Superior temporal gyrus (tissue), 1 donor: ENCODE measurements at regions not wholly inside any gene's neighbourhood (a gene's known extent, or its start where the extent isn't known, plus 50 kb on each side); places are given as distances from the start of the nearest gene placed in this dataset.

Source experiments
- DNase-seq: peaks from one replicate; pipeline ENCODE4 v3.0.0-alpha.2; 2016; ENCODE audit errors: extremely low spot score

DNA sequence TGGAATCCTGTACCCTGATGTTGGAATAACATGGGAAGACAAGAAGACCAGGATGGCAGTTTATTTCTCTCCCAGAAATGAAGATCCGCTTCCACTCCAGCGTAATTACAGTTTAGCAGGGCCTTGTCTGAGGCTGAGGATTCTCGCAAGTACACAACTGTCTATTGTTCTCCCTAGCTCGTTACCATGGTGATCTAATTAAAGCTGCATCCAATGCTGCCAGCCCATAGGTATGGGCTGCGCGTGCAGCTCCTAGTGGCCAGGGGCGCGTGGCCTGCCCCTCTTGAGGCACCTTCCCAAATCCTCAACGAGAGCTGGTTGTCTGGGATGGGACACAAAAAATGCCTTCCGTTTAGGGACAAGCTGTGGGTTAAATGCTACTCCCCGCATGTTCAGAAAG lies 344.9 kb downstream of the CYRIA start:
- DNase-seq = peak; percentile 76

DNA sequence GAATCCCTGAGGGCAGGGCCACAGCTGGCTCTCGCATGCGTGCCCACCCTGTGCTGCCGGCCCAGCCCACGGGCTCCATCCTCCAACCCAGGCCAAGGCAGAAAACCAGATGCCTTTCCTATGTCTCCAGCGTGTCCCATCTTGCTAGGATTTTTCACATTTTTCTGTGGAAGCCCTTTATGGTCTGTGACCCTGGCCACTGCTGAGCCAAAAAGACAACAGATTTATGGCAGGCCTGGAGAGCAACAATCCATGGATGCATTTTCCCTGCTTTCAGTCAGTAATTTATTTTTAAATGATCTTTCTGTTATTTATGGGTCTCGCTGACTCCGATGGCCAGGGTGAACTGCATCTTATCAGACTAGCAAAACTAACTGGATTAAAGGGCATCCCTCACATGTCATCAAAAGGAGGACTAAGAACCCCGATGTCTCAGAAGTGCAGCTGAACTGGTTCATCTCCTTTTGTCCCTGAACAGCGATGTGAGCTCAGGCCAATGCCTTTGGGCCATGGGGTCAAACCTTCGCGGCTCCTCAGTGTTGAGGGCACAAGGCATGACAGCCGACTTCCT lies 346.0 kb downstream of the CYRIA start:
- no peak for DNase-seq

DNA sequence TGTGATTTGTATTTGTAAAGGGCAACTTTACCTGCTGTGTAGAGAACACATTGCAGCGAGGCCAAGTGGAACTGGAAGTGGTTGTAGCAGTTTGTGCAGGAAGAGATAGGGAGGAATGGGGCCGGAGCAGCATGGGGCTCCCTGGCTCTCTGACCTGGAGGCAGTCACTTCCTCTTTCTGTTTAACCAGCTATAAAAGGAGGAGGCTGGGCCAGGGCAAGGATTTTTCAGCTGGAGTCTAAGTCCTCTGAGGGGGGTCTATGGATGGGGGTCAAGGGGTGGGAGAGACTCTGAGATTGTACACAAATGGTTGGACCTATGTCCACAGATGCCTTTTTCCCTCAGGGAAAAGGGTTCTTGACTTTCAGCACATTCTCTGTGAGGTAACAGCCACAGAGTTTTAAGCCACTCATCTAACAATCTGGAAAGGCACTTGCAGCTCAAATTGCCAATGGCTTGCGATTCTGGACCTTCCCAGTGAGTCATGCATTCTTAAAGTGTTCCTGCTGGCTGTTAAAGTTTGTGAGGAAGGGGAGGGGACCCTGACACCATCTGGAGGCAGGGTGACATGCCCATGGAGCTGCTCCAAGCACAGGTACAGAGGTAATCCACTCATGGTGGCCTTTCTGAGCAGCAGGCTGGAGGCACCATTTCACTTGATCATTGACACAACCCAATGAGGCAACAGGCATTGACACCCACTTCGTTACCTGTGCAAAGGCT lies 347.0 kb downstream of the CYRIA start:
- DNase-seq = no peak

DNA sequence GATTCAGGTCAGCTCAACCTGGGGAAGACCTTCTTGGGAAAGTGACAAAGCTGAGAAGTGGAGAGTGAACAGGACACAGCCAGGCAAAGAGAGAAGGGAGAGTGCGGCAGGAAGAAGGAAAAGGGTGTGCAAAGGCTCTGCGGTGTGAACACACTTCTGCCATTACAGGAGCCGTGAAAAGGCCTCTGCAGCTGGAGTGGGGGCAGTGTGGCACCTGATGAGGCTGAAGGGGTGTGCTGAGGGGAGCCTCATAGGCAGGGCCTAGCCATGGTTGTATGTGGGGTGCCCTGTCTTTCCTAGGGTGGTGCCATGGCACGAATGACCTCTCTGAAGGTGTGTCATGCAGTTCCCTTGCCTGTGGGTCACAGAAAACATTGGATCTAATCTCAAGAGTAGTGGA lies 347.6 kb downstream of the CYRIA start:
- DNase-seq = no peak

DNA sequence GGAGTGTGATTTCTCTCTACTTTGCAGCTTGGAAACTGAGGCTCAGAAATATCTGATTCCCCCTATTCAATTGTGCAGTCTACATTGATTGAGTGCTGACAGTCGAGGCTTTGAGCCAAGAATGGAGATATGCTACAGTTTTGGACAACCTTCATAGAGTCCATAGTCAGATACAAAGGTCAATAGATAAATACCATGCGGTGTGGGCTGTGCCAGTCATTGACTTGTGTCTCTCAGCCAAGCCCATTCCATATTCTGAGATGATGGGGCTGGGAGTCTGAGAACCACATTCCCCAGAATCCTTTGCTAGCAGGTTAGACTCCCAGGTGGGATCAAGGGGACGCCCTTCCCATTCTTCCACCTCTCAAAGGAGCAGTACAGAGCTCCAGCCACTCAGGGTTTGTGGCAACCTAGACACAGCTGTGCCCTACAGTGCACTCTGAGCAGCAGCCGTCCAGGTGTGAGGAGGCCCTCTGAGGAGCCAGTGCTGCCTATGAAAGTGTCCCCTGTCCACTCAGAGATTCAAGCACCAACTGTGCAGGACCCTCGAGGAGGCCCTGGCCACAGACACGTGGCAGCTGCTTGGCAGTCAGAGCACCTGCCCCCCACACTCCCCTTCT lies 348.3 kb downstream of the CYRIA start:
- no peak for DNase-seq

DNA sequence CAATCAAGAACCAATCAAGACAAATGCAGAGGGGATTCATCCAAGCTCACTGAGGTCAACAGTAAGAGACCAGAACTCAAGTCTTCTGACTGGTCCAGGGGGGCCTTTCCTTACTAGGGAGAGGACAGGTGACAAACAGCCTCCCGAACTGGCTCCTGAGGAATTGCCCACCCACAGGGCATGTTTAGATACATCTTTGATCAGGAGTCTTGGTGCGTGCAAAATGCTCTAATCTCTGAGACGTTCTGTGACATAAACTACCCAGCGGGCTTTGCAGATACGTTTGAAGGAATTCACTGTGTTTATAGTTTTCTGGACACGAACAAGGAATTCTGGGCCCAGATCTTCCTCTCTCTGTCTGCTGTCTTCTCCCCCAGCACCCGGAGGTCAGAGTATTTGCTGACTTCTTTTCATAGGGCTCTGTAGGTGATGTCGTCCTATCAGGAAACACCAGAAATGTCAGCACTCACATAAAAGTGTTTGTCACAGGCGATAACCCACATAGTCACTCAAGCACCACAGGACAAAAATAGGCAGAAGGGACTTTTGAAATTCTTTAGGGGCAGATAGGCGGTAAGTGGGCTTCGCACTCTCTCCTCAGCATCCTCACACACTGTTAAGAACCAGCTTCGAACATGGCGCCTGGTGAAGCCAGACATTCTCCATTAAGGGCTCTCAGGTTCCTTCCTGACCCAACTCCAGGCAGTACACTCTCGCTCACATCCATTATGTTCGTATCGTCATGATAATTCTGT lies 349.0 kb downstream of the CYRIA start:
- no peak for DNase-seq

DNA sequence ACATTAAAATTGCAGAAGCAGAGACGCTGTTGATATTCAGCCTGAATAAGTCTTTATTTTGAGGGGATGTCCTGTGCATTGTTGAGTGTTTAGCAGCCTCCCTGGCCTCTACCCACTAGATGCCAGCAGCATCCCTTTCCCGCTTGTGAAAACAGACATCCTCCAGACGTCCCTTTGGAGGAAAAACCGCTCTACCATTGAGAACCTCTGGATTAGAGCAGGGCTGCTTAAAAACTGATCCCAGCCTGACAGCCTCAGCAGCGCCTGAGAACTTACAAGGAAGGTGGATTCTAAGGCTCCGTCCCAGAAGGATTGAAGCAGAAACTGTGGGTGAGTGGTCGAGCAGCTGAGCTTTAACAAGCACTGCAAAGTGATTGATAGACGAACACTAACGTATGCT lies 349.7 kb downstream of the CYRIA start:
- no peak for DNase-seq

DNA sequence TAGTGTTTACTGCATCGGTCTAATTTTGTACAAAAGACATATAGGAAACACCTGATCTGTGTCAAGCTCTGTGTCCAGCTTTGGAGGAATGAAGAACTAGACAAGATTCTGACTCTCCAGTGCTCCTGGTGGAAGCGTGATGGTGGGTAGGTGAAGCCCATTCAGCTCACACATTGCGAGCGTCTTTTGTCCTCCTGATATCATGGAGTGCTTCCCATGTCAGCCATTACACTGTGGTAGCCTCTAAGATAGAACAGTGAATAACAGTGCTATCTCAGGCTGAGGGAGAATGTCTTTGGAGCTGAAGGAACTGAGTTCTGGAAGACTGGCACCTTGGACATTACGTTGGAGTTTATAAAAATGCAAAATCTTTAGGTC lies 350.2 kb downstream of the CYRIA start:
- DNase-seq = no peak

DNA sequence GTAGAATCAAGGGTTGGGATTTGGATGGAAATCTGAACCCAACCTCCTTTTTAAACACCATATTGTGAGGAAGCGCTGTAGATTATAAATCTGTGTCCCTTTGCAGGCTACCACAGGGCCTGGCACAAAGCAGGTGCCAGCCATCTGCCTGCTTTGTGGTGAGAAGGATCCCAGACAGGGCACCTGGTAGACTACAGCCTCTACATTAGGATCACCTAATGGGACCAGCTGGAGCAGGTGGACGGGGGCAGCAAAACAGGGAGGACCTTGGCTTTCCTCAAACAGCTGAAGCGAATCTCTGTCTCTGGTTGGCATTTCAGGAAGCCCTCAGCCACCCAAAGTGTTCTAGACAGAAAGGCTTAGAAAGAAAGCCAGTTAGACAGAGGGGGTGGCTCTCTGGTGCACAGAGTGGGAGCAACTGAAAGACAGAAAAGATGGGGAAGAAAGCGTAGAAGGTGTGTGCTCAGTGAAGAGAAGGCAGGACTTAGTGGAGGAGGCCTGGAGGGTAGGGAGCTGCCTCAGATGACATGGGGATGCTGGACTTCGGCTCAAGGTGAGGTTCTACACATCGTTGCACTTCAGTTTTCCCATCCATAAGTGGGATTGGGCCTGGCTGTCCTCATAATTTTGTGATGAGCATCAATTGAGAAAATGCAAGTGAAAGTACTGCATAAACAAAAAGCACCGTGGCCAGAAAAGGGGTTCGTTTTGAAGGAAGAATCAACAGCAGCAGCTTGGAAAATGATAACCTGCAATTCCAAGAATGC lies 350.8 kb downstream of the CYRIA start:
- no peak for DNase-seq

DNA sequence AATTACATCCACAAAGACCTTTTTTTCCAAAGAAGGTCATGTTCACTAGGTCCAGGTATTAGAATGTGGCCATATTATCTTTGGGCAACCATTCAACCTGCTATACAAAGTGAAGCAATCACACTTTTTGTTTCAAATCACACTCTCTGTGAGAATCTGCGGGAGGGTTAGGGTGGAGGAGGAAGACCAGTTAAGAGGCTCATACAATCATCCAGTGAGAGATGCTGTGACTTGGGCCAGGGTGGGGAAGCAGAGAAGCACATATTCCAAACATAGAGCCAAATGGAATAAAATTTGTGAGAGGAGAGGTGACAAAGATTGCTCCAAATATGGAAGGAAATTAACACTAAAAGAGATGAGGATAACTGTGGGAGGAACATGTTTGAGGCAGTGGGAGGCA lies 351.6 kb downstream of the CYRIA start:
- DNase-seq = no peak

DNA sequence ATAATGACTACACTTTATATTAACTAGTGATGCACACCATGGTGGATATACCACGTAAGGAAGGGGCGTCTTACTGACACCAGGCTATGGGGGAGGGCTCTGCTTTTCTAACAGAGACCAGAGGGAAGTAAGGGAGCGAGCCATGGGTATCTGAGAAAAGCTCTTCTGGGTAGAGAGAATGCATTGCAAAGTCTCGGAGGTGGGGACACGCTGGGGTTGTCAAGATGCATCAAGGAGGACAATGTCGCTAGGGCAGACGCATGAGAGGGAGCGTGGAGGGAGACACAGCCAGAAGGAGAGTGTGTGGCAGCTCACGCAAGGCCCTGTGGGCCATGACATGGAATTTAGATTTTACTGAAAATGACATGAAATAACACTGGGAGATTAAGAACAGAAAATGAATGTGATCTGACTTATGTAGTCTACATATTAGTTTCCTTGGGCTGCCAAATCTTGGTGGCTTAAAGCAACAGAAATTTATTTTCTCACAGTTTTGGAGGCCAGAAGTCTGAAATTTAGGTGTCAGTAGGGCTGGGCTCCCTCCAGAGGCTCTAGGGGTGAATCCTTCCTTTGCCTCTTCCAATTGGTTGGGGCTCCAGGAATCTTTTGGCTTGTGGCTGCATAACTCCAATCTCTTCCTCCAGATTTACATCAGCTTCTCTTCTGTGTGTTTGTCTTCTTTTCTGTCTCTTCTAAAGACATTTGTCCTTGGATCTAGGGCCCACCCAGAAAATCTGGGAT lies 352.2 kb downstream of the CYRIA start:
- no peak for DNase-seq

DNA sequence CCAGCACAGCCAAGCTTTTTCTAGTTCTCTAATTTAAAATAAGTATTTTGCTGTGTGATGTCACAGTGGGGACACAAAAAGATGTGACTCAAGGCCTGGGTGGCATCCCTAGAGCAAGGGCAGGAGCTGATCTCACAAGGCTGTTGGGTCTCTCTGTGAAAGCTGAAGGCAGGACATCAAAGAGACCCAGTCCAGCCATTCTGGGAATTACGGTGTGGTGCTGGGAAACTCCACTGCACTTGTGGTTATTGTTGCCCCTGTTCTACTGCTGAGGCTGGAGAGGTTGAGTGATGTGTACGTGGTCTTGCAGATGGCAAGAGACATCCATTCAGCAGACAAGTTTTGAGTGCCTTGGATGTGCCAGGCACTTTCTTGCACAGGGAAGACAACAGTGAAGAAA lies 352.9 kb downstream of the CYRIA start:
- no peak for DNase-seq

DNA sequence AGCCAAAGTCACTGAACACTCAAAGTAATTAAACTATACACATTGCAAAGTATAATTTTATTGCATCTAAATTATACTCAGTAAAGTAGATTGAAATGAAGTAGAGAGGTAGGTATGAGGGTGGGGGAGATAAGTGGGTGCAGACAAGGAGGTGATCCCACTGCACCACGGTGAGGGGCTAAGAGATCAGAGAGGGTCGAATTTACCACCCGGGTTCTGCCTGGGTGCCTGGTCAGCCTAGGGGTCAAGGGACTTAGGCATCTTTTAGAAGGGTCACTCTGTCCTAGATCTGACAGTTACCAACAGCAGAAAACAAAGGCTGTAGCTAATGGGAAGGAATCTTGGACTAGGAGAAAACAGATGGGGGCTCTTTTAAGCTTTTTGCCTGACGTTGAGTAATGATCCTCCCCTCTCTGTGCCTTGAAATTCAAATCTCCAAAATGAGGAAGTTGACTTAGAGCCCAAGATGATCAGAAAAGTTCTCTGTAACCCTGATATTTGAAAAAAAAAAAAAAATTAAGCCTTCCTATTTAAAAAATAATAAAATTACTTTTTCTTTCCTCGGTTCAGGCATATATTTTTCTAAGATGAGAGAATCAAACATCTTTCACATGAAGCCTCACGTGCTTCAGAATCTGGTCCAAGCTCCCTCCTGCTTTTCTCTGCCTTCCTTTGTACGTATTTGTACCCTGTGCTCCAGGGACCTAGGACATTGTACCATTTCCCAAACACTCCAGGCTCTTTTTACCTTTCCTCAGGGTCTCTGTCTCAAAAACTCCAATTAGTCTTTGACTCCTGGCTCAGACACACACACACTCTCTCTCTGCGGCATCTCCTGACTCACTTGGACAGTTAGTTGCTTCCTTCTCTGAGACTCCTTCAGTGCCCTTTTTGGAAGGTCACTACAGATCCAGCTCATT lies 353.9 kb downstream of the CYRIA start:
- DNase-seq = no peak

DNA sequence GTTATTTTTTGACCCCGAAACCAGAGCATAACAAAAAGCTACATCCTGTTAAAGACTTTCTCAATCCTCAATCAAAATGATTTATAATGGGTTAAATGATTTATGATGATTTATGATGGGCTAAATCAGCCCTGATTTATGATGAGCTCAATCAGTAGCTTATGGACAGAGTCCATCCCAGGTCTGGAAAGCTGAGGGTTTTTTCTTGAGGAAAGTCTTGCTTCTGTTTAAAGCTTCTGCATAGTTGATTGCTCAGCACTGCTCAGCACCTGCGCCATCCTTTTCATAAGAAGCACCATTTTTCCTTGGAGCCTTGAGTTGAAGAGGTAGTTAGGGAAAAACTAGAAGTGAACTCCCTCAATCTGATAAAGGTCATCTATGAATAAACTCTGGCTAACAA lies 356.8 kb downstream of the CYRIA start:
- no peak for DNase-seq

DNA sequence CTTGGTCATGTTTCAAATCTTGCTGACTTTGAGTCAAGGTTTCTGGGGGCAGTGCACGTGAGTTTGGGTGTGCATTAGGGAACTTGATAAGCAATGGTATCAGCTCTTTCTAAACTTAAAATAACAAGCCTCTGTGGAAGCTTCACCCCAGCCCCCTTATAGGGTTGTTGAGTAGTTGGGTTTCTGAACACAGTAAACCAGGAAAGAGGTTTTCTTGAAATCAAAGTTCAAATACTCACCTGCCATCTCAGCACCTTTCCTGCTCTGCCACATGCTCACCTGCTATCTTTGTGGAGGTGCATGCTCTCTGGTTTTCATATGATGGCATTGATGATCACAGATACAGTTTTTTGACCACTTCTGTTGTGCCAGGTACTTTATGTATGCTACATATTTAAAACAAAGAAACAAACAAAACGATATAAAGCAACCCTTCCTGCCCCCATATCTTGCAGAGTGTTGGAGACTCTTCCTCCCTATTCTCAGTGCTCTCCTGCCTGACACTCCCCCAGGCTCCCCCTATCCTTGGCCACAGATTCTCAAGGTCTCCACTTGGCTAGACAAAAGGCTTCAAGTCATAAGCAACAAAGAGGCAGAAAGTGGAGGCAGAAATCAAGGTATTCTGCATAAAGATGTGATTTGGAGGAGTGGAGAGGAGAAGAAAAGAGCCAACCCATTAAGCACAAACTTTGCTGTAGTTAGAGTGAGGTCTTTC lies 360.6 kb downstream of the CYRIA start:
- DNase-seq = no peak

DNA sequence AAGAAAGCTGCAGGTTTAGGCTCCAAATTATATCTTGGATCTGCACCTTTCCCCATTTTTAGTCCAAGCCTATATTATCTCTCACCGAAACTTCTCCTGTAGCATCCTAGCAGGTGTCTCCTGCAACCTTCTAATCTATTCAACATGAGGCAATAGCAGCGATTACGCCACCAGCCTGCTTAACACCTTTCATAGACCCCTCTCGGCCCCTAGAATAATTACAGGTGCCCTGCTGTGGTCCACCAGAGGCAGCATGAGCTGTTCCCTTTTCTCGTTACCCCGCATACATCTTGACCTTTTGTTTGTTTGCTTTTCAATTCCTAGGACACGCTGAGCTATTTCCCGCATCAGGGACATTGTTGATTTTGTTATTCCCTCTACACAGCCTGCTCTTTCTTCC lies 361.9 kb downstream of the CYRIA start:
- DNase-seq = no peak

DNA sequence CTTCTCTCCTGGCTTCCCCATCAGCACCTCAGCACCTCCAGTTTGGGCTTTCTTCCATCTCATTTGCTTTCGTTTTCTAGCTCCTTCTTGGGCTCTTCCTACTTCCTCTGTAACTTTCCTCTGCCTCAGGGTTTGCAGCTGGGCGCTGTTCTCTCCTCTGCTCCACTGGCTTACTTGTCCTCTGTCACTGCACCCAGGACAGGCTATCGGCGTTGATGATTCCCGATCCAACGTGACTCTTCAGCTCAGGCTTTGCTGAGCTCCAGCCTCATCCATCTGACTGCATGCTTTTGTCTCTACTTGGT lies 362.4 kb downstream of the CYRIA start:
- no peak for DNase-seq

DNA sequence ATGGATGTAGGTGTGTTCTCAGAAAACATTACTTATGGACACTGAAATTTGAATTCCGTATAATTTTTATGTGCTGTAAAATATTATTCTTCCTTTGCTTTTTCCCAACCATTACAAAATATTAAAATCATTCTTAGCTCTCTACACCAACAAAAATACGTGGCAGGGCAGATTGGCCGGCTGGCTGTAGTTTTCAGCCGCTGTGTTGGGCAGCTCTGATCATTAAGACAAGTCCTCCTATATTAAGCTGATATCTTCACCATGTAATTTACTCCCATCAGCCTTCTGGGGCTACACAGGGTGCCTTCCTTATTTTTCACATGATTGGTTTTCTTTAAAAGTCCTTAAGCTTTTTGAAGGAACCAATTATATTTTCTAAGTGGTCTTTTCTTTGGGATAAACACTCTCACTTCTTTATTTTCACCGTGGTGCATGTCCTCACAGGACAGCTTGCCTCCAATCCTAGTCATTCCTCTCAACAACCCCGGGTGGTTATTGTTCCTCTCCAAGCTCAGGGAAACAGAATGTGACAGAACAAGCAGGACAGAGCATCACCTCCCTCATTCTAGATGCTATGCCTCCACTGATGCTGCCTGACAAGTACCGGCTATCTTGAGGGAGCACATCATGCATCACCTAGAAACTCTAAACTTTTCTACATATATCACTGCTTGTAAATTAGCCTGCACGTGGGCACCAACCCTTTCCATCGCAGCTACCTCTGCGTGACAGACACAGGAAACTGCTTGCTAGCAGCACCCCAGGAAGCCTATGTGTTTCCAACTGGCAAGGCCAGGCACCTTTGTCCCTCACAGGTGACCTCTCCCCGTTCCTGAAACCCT lies 362.3 kb downstream of the MYCN start:
- DNase-seq = no peak

DNA sequence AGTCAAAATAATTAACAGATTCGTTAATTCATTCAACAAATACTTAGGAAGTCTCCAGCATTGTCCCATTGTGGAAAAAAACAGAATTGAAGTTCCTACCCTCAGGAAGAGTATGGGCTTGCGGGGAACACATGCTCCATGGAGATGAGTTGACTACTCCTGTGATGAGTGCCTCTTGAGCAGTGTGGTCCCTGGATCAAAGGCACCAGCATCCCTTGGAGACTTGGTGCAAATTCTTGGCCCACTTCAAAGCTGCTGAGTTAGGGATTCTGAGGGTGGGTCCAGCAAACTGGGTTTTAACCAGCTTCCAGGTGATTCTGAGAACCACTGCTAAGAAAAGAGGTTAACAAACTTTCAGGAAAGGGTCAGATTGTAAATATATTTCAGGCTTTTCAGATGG lies 361.6 kb downstream of the MYCN start:
- no peak for DNase-seq
